SKM-1 (cell line): ENCODE measurements at regions not wholly inside any gene's neighbourhood (a gene's known extent, or its start where the extent isn't known, plus 50 kb on each side); places are given as distances from the start of the nearest gene placed in this dataset.
A peak's percentile ranks its signal among the peaks of the same experiment; 100 is the strongest.

ENCODE experiments used
- DNase-seq: peaks from one replicate; lab custom pipeline; 2025; ENCODE audit not compliant: unreplicated experiment; lab: John Stamatoyannopoulos, UW

DNA sequence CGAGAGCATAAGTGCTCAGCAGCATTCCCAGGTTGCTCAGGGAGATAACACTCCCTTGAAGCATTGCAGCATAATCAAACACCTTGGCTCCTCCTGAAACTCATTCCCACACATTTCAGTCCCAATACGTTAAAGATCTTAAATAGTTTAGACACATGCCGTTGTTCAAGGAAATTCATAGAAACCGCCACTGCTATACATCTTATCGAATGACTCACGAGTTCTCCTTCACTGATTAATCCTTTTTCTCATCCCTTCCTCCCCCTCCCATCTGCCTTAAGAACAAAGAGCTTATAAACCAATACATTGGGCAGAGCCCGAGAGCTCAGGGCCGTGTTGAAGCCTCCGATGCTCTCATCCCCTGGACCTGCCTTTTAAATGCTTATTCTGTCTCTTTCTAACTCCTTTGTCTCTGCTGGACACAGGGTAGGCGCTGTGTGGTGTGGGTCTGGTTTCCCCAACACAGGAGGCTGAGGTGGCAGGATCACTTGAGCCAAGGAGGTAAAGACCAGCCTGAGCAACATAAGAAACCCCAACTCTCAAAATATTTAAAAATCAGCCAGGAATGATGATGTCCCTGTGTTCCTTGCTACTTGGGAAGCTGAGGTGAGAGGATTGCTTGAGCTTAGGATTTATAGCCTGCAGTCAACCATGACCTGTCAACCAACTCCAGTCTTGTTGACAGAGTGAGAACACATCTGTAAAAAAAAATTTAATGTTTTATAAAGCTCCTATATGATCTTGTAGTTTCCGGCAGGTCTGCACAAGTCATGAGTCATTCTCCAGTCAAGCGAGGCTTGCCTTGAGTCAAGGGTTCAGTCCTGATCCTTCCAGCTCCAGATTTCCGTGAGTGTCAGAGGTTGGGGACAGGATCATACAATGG is 394.0 kb upstream of the HSFY2 start:
- no peak for DNase-seq

DNA sequence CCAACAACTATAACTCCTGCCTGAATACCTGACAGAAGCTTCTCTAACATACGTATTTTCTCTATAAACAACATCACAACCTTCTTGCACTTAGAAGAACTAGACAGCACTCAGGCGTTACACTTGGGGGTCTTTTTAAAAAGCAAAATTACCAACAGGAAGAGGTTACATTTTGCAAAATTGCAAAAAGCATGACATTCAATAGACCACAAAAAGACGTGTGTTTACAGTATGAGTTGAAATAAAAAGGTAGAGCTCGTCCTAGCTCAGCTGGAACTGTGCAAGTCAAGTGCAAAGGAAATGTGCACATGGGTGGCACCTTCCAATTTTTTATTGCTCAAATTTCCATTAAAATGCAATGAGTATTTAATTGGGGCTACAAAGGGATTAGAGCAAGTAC is 375.2 kb upstream of the HSFY2 start:
- no peak for DNase-seq

DNA sequence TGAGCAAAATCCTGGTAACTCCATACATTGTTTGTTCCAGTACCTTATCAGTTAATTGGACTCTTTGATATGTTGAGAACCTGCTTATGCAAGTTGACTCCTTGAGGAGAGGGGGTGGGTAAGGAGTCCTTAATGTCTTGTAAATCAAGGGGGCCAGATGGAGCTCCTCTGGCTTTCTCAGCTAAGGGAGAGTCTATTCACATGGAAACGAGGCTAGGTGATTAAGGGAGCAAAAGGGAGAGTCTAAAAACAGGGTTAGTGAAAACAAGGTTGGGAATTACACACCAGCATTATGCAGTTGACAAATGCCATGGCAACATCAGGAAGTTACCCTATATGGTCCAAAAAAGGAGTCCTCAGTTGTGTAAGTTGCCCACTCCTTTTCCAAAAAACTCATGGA is 372.8 kb upstream of the HSFY2 start:
- DNase-seq, result no peak

DNA sequence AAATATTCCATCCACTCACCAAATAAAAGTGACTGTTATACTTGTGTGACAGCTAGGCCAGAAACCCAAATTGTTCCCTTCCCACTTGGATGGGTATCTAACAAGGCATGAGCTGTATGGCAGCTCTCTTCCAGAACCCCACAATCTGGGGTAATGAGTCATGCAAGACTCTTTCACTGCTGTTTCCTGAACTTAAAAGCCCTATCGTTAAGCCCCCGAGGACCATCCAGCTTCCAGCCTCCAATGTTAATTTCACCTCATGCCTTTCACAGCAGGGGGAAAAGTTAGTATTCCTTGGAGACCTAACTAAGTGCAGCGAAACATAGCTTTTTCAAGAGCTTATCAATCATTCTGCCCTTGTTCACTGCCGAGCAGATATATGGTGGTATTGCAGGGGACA is 368.6 kb upstream of the HSFY2 start:
- no peak for DNase-seq

DNA sequence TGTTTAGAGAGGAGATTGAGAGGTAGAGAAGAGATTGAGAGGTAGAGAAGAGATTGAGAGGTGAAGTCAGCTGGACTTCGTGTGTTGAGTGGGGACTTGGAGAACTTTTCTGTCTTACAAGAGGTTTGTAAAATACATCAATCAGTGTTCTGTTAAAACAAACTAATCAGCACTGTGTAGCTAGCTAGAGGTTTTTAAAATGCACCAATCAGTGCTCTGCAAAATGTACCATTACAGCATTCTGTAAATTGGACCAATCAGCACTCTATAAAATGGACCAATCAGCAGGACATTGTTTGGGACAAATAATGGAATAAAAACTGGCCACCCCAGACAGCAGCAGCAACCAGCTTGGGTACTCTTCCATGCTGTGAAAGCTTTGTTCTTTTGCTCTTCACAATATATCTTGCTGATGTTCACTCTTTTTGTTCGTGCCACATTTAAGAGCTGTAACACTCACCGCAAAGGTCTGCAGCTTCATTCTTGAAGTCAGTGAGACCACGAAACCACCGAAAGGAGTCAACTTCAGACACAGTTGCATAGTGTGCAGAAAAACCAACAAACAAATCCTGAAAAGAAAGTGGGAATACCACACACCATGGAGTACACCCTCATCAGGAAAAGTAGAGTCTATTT is 366.9 kb upstream of the HSFY2 start:
- no peak for DNase-seq

DNA sequence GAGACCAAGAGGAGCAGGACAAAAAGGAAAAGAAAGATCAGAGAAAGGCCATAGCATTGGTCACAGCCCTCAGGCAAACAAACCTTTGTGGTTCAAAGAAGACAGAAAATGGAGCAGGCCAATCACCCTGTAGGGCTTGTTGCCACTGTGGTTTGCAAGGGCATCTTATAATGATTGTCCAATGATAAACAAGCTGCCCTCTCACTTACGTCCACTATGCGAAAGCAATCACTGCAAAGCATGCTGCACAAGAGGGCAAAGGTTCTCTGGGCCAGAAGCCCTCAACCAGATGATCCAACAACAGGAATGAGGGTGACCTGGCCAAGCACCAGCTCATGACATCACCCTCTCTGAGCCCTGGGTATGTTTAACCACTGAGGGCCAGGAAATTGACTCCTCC is 360.9 kb upstream of the HSFY2 start:
- DNase-seq, result no peak

DNA sequence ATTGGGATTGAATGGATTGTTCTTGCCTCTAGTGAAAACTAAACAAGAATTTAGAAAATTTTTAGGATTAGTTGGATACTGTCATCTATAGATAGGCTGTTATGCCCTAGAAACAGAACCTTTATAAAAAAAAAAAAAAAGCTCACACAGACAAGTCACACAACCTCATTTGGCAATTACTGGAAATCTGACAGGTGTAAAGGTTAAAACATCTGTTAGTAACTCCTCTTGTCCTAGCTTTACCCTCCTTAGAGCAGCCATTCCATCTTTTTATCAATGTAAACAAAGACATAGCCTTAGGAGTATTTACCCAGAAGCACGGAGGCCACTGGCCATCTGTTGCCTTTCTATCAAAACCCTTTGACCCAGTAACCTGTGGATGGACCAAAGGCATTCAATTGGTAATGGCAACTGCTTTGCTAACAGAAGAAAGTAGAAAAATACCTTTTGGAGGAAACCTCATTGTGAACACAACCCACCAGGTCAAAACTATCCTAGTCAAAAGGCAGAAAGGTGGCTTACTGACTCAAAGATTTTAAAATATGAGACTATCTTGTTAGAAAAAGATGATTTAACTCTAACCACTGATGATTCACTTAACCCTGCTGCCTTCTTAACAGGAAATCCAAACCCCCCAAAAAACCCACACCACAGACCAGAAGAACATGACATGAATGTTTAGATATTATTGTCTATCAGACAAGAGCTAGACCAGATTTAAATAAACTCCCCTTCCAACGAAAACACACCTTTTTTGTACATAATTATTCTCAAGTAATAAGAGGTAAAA is 357.2 kb upstream of the HSFY2 start:
- no peak for DNase-seq

DNA sequence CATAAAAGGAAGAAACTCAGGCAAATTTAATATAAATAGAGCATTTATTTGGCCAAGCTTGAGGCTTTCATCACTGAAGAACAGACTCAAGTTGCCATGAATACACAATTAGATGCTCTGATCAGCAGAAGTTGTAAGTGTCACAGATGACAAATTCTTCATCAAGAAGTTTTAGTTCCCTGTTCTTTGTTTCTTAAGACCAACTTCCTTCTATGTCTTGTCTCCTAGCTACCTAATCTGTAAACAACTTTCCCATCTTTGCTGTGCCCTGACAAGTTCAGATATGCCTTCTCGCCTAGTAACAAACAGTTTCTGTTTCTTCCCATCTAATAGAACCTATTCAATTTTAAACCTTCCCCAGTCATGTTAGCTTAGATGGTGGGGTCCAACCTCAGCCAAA is 353.4 kb upstream of the HSFY2 start:
- no peak for DNase-seq

DNA sequence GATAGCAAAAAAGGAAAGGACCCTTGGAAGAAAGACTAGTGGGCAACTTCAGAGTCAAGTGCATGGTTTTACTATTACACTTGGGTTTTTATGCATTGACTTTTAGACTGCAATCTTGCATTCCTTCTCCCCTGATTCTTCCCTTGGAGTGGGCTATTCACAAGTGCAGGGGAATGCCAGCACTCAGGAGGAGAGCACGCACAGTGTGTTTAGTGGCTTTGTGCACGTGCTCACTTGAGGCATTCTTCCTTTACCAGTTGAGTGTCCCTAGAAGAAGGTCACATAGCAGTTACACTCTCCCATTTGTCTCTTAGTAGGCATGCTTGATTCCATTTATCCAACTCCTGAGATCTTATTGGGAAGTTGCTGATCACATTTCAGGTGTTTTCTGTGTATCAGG is 351.1 kb upstream of the HSFY2 start:
- no peak for DNase-seq

DNA sequence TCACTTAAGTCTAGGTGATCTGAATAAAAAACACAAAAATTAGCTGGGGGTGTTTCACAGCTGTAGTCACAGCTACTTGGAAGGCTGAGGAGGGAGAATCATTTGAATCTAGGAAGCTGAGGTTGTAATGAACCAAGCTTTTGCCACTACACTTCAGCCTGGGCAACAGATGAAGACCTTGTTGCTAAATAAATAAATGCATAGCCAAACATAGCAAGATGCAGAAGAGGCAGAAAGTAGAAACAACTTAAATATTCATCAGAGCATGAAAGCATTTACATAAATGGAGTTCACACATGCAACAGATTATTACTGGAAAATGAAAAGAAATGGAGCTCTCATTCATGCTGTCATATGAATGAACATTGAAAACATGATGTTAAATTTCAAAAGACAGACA is 348.9 kb upstream of the HSFY2 start:
- DNase-seq, result no peak

DNA sequence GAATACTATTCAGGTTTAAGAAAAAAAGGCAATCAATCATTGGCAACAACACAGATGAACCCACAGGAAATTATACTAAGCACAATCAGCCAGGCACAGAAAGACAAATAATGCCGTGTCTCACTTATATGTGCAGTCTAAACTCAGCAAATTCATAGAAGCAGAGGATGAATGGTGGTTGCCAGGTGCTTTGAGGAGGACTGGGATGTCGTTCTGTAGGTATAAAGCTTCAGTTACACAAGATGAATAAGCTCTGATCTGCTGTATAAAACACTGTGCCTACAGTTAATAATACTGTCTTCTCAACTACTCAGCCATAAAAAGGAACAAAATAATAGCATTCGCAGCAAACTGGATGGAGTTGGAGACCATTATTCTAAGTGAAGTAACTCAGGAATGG is 324.8 kb upstream of the HSFY2 start:
- DNase-seq, result no peak

DNA sequence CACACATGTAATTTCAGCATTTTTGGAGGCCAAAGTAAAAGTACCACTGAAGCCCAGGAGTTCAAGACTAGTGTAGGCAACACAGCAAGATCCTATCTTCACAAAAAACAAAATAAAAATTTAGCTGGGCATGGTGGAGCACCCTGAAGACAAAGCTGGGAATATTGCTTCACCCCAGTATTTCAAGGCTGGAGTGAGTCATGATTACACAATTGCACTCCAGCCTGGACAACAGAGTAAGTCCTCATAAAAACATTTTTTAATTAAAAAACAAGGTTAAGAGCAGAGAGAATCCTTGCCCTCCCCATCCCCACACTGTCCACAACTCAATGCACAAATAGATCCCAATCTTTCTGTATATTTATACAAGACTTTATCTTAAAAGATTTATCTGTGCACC is 321.9 kb upstream of the HSFY2 start:
- no peak for DNase-seq

DNA sequence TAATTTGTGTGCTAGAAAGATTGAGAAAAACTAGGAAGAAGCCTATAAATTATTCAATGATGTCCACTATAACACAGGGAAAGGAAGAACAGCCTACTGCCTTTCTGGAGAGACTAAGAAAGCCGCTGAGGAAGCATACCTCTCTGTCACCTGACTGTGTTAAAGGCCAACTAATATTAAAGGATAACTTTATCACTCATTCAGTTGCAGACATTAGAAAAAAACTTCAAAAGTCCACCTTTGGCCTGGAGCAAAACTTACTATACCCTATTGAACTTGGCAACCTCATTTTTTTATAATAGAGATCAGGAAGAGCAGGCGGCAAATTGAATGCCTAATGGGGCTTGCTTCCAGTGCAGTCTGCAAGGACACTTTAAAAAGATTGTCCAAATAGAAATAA is 309.5 kb upstream of the HSFY2 start:
- DNase-seq, result no peak

DNA sequence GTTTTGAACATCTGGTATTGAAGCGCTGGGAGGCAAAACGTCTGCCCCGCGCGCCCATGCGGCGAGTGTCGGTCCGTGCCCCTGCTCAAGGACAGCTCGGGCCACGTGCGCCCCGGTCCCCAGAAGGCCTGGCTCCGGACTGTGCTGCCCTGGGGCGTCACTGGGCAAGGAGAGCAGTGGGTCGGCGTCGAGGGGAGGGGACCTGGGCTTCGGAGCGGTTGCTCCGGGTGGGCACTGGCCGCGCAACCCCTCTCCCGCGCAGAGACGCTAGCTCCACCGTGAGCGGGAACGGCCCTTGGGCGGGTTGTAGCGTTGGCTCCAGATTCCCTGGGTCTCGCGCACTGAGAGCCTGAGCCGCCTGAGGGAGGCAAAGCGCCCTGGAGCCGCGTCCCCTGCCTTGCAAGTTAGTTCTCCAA is 304.2 kb upstream of the HSFY2 start:
- no peak for DNase-seq

DNA sequence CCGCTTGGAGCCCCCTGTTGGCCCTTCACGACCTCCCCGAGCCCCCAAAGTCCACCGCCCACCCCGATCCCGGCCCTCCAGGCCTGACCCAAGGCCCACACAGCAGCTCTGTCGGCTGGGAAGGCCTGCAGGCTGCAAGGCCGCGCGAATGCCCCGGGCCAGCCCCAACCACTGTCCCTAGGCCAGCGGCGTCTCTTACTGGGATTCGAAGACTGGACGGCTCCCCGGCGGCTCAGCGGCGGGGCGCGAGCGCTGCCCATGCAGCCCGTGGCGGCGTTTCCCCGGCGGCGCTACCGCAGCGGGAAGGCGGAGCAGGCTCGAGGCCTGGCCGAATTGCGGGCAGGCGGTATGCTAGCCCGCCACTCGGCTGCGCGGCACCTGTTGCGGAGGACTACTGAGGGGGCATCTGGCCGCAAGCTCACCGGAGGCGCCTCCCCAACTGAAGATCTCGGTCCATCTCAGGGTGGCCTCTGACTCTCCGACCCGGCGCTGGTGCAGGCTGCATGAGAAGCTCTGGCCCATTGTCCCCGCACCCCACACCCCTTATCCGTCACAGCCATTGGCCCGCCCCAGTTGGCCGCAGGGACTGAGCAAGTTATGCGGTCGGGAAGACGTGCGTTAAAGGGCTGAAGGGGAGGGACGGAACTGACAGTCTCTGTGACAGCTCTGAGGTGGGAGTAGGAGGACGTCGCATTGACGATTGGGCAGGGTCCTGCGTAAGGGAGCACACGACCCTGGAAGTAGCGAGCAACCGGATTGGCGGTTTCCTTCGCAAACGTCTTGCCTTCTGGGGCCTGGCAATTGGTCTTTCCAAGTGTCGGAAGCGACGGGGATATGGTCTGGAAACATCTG is 303.5 kb upstream of the HSFY2 start:
- peak; percentile 35 for DNase-seq

DNA sequence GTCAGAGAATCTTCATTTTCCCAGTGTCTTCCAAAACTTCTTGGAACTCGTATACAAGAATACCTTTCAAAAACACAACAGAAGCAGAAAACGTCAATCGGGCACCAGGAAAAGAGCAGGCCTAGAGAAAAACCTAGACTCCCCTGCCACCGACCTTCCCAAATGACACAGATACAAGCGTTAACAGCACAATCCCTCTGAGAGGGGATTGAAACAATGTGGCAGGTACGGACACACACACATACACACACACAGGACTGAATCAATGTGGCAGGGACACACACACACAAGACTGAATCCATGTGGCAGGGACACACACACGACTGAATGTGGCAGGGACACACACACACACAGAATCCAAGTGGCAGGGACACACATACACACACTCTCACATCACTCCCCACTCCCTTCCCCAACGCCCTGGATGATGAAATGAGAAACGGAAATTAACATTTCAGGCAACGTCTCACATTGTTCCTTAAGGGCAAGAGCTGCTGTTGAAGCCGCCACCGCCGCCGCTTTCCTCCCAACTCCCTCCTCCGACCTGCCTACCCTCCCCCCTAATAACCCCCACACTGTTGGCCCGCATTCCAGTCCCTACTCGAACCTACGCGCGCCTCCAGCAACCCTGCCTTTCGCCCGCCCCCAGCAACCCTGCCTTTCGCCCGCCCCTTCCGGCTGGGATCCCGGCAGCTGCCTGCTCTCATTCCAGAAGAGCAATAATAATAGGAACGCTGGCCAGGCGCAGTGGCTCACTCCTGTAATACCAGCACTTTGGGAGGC is 302.1 kb upstream of the HSFY2 start:
- DNase-seq, result peak; percentile 16

DNA sequence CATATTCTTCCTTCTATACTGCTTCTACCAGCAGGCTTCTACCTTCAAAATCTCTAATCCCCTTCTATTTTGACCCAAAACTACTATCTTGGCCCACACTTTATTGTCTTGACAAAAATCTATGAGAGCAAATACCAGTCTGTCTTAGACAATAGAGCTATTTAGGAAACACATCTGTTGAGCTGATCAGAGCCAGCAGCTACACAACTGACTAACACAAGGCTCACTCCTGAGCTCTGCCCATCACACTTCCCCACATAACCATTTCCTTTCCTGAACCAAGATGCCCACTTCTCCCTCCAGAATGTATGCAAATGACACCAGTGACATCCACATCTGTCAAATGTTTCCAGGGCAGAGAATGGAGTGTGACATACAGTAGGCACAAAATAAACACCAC is 293.9 kb upstream of the HSFY2 start:
- no peak for DNase-seq

DNA sequence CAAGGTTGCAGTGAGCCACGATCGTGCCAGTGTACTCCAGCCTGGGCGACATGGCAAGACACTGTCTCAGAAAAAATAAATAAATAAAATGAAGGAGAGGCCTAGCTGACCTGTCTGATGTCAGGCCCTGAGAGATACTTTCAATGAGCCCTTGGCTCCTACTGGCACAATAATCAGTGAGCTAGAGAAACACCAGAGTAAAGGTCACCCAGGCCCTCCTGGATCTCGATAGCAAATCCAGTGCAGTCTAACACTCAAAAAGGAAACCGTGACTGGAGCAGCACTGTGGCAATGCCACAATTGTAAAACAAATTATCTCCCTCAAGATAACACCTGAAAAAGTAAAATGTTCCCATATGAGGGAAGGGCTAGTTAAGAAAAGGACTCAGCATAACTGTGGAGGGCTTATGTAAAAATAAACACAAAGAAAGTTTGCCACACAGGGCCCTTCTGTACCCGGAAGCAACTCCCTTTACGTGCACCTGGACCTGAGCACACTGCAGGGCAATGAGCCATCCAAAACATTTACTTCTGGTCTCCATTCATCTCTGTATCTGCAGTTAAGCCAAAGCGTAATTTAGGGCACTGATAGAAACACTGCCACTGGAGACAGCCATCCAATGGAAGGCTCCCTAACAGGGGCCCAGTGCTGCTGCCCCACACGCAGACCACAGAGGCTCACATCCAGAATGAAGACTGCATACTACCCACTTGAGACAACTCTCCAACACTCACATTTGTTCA is 293.1 kb upstream of the HSFY2 start:
- DNase-seq, result no peak

DNA sequence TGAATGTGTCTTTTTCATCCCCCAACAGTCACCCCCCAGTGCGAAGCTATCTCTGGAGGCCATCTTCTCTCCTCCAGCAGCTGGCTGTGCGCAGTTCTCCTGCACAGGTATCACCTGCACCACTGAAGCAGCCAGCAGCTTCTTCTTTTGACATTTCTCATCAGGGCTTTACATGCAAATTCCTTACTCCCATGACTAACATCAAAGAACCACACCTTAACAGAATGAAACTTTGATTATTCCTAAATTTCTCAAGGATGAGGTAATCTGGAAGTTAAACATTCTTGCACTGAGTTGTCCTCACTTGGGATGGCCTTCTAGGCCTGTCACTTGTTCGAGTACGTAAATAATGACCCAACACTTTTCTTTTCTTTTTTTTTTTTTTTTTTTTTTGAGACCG is 291.6 kb upstream of the HSFY2 start:
- DNase-seq, result no peak

DNA sequence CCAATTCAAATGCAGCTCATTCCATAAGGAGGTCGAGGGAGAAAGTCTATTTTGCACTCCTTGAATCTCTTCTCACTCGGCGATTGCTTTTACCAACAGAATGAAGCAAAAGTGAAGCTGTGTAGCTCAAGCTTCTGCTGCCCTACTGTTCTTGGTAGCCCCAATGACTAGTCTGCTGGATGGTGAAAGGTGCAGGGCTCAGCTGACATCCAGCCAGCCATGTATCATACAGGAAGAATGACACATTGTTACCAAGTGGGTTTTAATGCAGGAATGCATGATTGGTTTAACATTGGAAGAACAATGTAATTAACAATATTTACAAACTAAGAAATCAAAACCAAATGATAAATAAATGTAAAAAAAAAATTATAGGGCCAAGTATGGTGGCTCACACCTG is 286.2 kb upstream of the HSFY2 start:
- DNase-seq, result no peak
